T-helper 1 cell treated with Interleukin-12 subunit alpha and Interleukin-12 subunit beta and Interleukin-4 antibody, amounts not matched to agents 30 μg/mL and 1 μg/mL, for 36 hours (primary cell): ENCODE measurements at regions not wholly inside any gene's neighbourhood (a gene's known extent, or its start where the extent isn't known, plus 50 kb on each side); places are given as distances from the start of the nearest gene placed in this dataset.
"Not testable (repeated sequence)": the region's sequence is repeated elsewhere in the genome, so short reads cannot be mapped to it uniquely, and the experiment has no call there.

Source experiments
- H3K27ac Mint-ChIP-seq: one replicate; pipeline ENCODE4 v1.8.0; 2021; ENCODE audit warnings: mild to moderate bottlenecking, mixed read lengths
- H3K27me3 Mint-ChIP-seq: one replicate; pipeline ENCODE4 v1.8.0; 2021; ENCODE audit warnings: low read depth, mixed read lengths
- H3K36me3 Mint-ChIP-seq: one replicate; pipeline ENCODE4 v1.8.0; 2021; ENCODE audit warnings: low read depth, mixed read lengths
- H3K4me1 Mint-ChIP-seq: one replicate; pipeline ENCODE4 v1.8.0; 2021; ENCODE audit warnings: low read depth, mixed read lengths
- H3K4me3 Mint-ChIP-seq: one replicate; pipeline ENCODE4 v1.8.0; 2021; ENCODE audit warnings: mild to moderate bottlenecking, moderate library complexity, mixed read lengths
- H3K9me3 Mint-ChIP-seq: one replicate; pipeline ENCODE4 v1.8.0; 2021; ENCODE audit warnings: mixed read lengths

- H3K9me3 Mint-ChIP-seq: peaks cover 22% of the 10 kb centered on the region
- H3K27me3 Mint-ChIP-seq: peaks cover 26% of the 10 kb centered on the region
- not testable (repeated sequence) for H3K4me3 Mint-ChIP-seq
These were observed 79.5 kb upstream of the ABCD2 start for GRCh38 chr12:39699079-39699478.

GRCh38 chr12:39697108-39697507 is 77.5 kb upstream of the ABCD2 start:
- no peaks in the 10 kb centered on the region for H3K36me3 Mint-ChIP-seq
- H3K9me3 Mint-ChIP-seq: peaks cover 22% of the 10 kb centered on the region
- H3K27me3 Mint-ChIP-seq: peaks cover 26% of the 10 kb centered on the region
- H3K4me3 Mint-ChIP-seq: no peak overlapping the region
- peaks cover 3% of the 10 kb centered on the region for H3K4me1 Mint-ChIP-seq
- H3K27ac Mint-ChIP-seq: no peak overlapping the region

More at GRCh38 chr12:39699079-39699478, 79.5 kb upstream of the ABCD2 start:
- not testable (repeated sequence) for H3K36me3 Mint-ChIP-seq, H3K4me1 Mint-ChIP-seq, H3K27ac Mint-ChIP-seq

DNA sequence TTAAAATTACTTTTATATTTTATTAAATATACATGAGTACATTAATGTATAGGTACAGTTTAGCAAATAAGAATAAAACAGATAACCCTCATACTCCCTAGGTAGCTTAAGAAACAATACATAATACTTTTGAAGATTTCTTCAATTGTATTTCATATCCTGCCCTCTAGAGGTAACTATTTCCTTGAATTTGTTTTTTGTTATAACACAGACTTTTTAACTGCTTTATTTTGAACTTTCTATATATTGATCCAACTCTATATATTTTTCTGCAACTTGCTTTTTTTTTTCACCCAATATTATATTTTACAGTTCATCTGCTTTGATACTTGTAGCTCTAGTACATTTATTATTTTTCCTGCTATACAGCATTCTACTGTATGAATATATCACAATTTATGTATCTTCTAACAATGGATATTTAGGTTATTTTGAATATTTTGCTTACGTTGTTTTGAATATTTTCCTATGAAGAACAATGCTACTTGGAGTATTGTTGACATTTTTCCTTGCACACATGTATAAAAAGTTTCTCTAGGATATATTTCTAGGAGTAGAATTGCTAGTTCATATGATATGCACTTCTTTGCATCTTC is 72.8 kb upstream of the ABCD2 start:
- no peak overlapping the region for H3K27ac Mint-ChIP-seq
- peaks cover 10% of the 10 kb centered on the region for H3K27me3 Mint-ChIP-seq
- H3K4me3 Mint-ChIP-seq: no peak overlapping the region
- no peaks in the 10 kb centered on the region for H3K36me3 Mint-ChIP-seq
- peaks cover 2% of the 10 kb centered on the region for H3K9me3 Mint-ChIP-seq
- peaks cover 5% of the 10 kb centered on the region for H3K4me1 Mint-ChIP-seq

GRCh38 chr12:39685854-39686657 is 66.5 kb upstream of the ABCD2 start:
- H3K27ac Mint-ChIP-seq: peak overlapping the region; percentile 94
- H3K36me3 Mint-ChIP-seq: peaks cover 7% of the 10 kb centered on the region
- H3K4me3 Mint-ChIP-seq: peak overlapping the region; percentile 76
- H3K27me3 Mint-ChIP-seq: no peaks in the 10 kb centered on the region
- H3K9me3 Mint-ChIP-seq: peaks cover 3% of the 10 kb centered on the region
- H3K4me1 Mint-ChIP-seq: peaks cover 41% of the 10 kb centered on the region

DNA sequence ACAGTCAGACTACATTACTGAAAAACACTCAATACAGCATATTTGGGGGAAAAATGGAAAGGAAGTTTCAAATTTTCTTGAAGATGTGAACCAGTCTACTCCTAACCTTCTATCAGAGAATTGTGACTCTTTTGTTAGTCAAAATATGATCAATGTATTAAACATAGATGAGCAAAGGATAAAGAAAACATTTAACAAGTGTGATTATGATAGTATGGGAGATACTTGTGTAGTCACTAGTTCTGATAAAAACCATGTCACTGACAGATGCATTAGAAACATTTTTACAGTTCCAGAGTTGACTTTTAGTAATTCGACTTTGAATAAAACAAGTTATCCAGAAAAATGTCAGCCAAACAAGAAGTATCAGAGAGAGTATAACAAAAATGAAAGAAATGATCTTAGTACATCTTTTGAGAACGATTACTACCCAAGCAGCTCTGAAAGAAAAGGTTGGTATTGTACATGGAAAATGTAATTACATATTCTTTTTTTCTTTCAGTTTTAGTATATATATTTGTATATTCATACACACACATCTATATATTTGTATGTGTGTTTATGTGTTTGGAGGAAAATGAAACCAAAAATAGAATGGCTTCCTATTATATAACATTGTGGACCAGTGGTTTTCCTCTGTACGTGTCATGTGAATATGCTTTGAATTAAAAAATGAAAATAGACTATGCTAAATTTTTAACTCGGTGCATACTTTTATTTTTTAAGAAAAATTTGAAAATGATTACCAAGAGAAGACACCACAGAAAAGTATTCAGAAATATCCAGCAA is 63.3 kb upstream of the ABCD2 start:
- Mint-ChIP-seq H3K36me3 (peaks cover 11% of the 10 kb centered on the region), H3K27me3 (no peaks in the 10 kb centered on the region), H3K4me1 (peaks cover 41% of the 10 kb centered on the region), H3K27ac (peak overlapping the region; percentile 86), H3K4me3 (peak overlapping the region; percentile 73), H3K9me3 (peaks cover 32% of the 10 kb centered on the region)

DNA sequence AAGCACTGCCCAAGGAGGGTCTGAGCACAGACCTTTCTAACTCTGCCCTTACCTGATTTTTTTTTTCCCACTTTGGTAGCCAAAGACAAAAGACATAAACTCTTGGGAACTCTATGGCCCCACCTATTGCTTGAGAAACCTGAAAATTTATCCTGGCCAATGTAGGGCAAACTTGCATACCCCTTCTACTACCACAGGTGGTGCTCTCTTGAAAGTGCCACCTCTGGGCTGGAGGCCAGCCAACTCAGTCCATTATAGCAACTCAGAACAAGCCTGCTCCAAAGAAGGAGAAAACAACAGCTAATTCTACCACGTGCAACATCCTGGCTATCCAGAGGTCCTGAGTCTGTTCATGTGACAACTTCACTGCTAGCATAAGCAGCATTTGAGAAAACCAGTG is 55.7 kb upstream of the ABCD2 start:
- peaks cover 42% of the 10 kb centered on the region for H3K4me1 Mint-ChIP-seq
- H3K4me3 Mint-ChIP-seq: no peak overlapping the region
- no peaks in the 10 kb centered on the region for H3K27me3 Mint-ChIP-seq
- H3K27ac Mint-ChIP-seq: no peak overlapping the region
- peaks cover 84% of the 10 kb centered on the region for H3K9me3 Mint-ChIP-seq
- peaks cover 42% of the 10 kb centered on the region for H3K36me3 Mint-ChIP-seq

DNA sequence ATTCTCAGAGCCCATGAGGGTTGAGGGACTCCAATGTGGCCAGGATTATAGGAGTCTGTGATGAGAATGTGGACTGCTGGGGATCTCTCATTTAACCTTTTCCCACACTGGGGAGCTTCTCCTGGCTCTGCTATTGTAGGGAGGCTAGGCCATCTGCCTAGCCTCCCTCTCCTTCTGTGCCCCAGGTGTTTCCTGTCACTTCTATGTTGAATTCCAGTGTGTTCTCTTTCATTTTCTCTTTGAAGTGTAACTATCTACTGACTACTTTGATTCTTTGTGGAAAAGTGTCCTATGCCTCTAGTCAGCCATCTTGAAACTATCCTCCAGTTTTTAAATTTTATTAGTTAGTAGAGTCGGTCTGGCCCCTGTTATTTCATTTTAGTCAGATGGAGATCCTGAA is 53.4 kb upstream of the ABCD2 start:
- Mint-ChIP-seq H3K4me1 (peaks cover 53% of the 10 kb centered on the region), H3K27me3 (no peaks in the 10 kb centered on the region), H3K9me3 (peaks cover 76% of the 10 kb centered on the region), H3K36me3 (peaks cover 59% of the 10 kb centered on the region), H3K27ac (peak overlapping the region; percentile 64), H3K4me3 (no peak overlapping the region)

- peaks cover 53% of the 10 kb centered on the region for H3K4me1 Mint-ChIP-seq
- no peak overlapping the region for H3K4me3 Mint-ChIP-seq
These were observed 52.6 kb upstream of the ABCD2 start for GRCh38 chr12:39671898-39672875.

DNA sequence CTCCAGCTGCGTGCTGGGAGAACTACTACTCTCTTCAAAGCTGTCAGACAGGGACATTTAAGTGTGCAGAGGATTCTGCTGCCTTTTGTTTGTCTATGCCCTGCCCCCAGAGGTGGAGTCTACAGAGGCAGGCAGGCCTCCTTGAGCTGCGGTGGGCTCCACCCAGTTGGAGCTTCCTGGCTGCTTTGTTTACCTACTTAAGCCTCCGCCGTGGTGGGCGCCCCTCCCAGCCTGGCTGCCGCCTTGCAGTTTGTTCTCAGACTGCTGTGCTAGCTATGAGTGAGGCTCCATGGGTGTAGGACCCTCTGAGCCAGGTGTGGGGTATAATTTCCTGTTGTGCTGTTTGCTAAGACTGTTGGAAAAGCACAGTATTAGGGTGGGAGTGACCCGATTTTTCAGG is 49.9 kb upstream of the ABCD2 start:
- Mint-ChIP-seq H3K36me3 (peaks cover 62% of the 10 kb centered on the region), H3K27ac (peak overlapping the region; percentile 13), H3K4me1 (peaks cover 39% of the 10 kb centered on the region), H3K9me3 (peaks cover 65% of the 10 kb centered on the region)
- not testable (repeated sequence) for H3K27me3 Mint-ChIP-seq, H3K4me3 Mint-ChIP-seq

More at GRCh38 chr12:39671898-39672875, 52.6 kb upstream of the ABCD2 start:
- Mint-ChIP-seq H3K36me3 (peaks cover 60% of the 10 kb centered on the region), H3K27ac (peak overlapping the region; percentile 46), H3K9me3 (peaks cover 77% of the 10 kb centered on the region), H3K27me3 (no peaks in the 10 kb centered on the region)
